Endothelial cell of umbilical vein (primary cell): ENCODE measurements at regions not wholly inside any gene's neighbourhood (a gene's known extent, or its start where the extent isn't known, plus 50 kb on each side); places are given as distances from the start of the nearest gene placed in this dataset.

ENCODE experiments used
- BruUV-seq: library from RNA; stranded (reverse); fragments of 400-500 nt; replicated peaks from 2 replicates; lab custom pipeline; 2021; lab: Mats Ljungman, UMichigan
- CTCF ChIA-PET: fragments of 300-600, 350-600 bp; sonication (Branson Sonifier 250); formaldehyde crosslinking; loops from one replicate; lab custom pipeline; 2021; ENCODE audit warnings: antibody characterized with exemption, inconsistent platforms; lab: Charles Lee
- POLR2A ChIA-PET: fragments of 300-600, 350-600 bp; sonication (Branson Sonifier 250); formaldehyde crosslinking; loops from one replicate; lab custom pipeline; 2021; ENCODE audit warnings: antibody characterized with exemption, inconsistent platforms; lab: Charles Lee
- DNase-seq: peaks from one replicate; pipeline ENCODE4 v3.0.0-alpha.2; 2011; ENCODE audit warnings: low read depth, low spot score
- FAIRE-seq: peaks from 2 replicates; lab custom pipeline; 2011; peaks lifted over from hg19 to GRCh38; lab: Jason Lieb, UNC
- H2AFZ ChIP-seq: 2 replicates; pipeline ENCODE4 v1.6.0; 2012; ENCODE audit warnings: low read depth, low read length, control low read depth, inconsistent platforms
- H3K27ac ChIP-seq: 2 replicates; pipeline ENCODE4 v1.5.1; 2011; ENCODE audit warnings: low read depth, mild to moderate bottlenecking, control low read depth, low read length, moderate library complexity; ENCODE audit not compliant: insufficient read depth
- H3K27me3 ChIP-seq, 2 experiments: 2 replicates each; pipeline versions ENCODE4 v1.6.0 to v1.6.1; 2011; ENCODE audit warnings: low read length in 2 of 2, mixed read lengths in 1 of 2; ENCODE audit not compliant: control insufficient read depth in 2 of 2, insufficient read depth in 2 of 2
- H3K36me3 ChIP-seq, 2 experiments: 2 replicates in 1 of 2; 3 replicates in 1 of 2; pipeline ENCODE4 v1.5.1; 2011; ENCODE audit warnings: low read length in 2 of 2, mild to moderate bottlenecking in 1 of 2, moderate library complexity in 1 of 2; ENCODE audit not compliant: control insufficient read depth in 2 of 2, insufficient read depth in 2 of 2; ENCODE audit errors: extremely low read depth in 1 of 2
- H3K4me1 ChIP-seq: 3 replicates; pipeline ENCODE4 v1.5.1; 2011; ENCODE audit warnings: mild to moderate bottlenecking, low read length; ENCODE audit not compliant: control insufficient read depth, insufficient read depth; ENCODE audit errors: extremely low read depth
- H3K4me2 ChIP-seq: 2 replicates; pipeline ENCODE4 v1.6.1; 2011; ENCODE audit warnings: low read length, control low read depth, mixed read lengths; ENCODE audit not compliant: insufficient read depth
- H3K4me3 ChIP-seq, 3 experiments: fragments of 200-600 bp in 1 of 3; sonication (generic), shearing (Covaris generic) in 1 of 3; replicated peaks in 1 of 3; 2 replicates each; pipeline ENCODE4 v1.5.1; 2011 to 2016; ENCODE audit warnings: control low read depth in 3 of 3, low read length in 3 of 3, mild to moderate bottlenecking in 2 of 3, inconsistent platforms in 1 of 3, low read depth in 1 of 3, moderate library complexity in 1 of 3; ENCODE audit not compliant: insufficient read depth in 1 of 3
- H3K79me2 ChIP-seq: 2 replicates; pipeline ENCODE4 v1.6.0; 2012; ENCODE audit warnings: low read length, inconsistent platforms; ENCODE audit not compliant: control insufficient read depth, insufficient read depth
- H3K9ac ChIP-seq: replicated peaks from 2 replicates; pipeline ENCODE3; 2011; ENCODE audit warnings: low read length, control low read depth; ENCODE audit not compliant: insufficient read depth; ENCODE audit errors: extremely low read depth
- H3K9me1 ChIP-seq: replicated peaks from 3 replicates; pipeline ENCODE4 v1.6.0; 2011; ENCODE audit warnings: mild to moderate bottlenecking, low read length; ENCODE audit not compliant: control insufficient read depth, insufficient read depth; ENCODE audit errors: extremely low read depth
- H3K9me3 ChIP-seq: replicated peaks from 2 replicates; pipeline ENCODE4 v1.5.1; 2012; ENCODE audit warnings: low read length, inconsistent platforms; ENCODE audit not compliant: control insufficient read depth, insufficient read depth
- H4K20me1 ChIP-seq: replicated peaks from 2 replicates; pipeline ENCODE3; 2011; ENCODE audit warnings: mild to moderate bottlenecking, low read length; ENCODE audit not compliant: control insufficient read depth, insufficient read depth; ENCODE audit errors: extremely low read depth
- EZH2 ChIP-seq: IDR thresholded peaks from 2 replicates; pipeline ENCODE4 v1.6.1; 2012; ENCODE audit warnings: borderline replicate concordance, low read depth, mild to moderate bottlenecking, moderate library complexity, low read length, inconsistent platforms; ENCODE audit not compliant: severe bottlenecking
- FOS ChIP-seq: IDR thresholded peaks from 2 replicates; pipeline ENCODE4 v1.6.1; 2011; ENCODE audit warnings: mild to moderate bottlenecking, low read length, moderate library complexity, borderline replicate concordance; ENCODE audit not compliant: insufficient read depth
- GATA2 ChIP-seq: IDR thresholded peaks from 2 replicates; pipeline ENCODE4 v1.7.0; 2011; ENCODE audit warnings: low read depth, mild to moderate bottlenecking, moderate library complexity, mixed read lengths, low read length; ENCODE audit not compliant: insufficient read length, insufficient read depth
- JUN ChIP-seq: IDR thresholded peaks from 2 replicates; pipeline ENCODE4 v1.6.1; 2011; ENCODE audit warnings: borderline replicate concordance, low read depth; ENCODE audit not compliant: insufficient read length, insufficient read depth
- MYC ChIP-seq: IDR thresholded peaks from one replicate; pipeline ENCODE4 v1.6.1; 2011; ENCODE audit warnings: mild to moderate bottlenecking, low read depth, low read length
- POLR2A ChIP-seq: IDR thresholded peaks from 2 replicates; pipeline ENCODE4 v1.6.1; 2012; ENCODE audit warnings: low read depth, mild to moderate bottlenecking, control low read depth, low read length
- POLR2AphosphoS5 ChIP-seq: IDR thresholded peaks from 2 replicates; pipeline ENCODE4 v1.6.1; 2012; ENCODE audit warnings: low read depth, mild to moderate bottlenecking, control low read depth, low read length, moderate library complexity; ENCODE audit not compliant: insufficient read depth
- dilution Hi-C: fragments of 300-500 bp; cut with MboI; formaldehyde crosslinking; loops from one replicate; pipeline ENCODE4 v1.15.0; 2019; ENCODE audit warnings: low sequenced_read_pairs; ENCODE audit not compliant: extremely low pct_ligation_motif_present
- intact Hi-C: fragments of 100-400 bp; cut with micrococcal nuclease; formaldehyde crosslinking; loops from one replicate; pipeline ENCODE4 v1.10.0; 2022
- TF ChIP-seq, protein P1 (sequence below), 2 donors: IDR thresholded peaks; 1 replicate in 1 of 2; 2 replicates in 1 of 2; pipeline ENCODE4 v1.5.1; 2011; ENCODE audit warnings: low read length in 2 of 2, mild to moderate bottlenecking in 2 of 2, moderate library complexity in 2 of 2, control low read depth in 1 of 2, inconsistent platforms in 1 of 2, low read depth in 1 of 2; ENCODE audit not compliant: insufficient read depth in 1 of 2; ENCODE audit errors: extremely low read depth in 1 of 2
- TF ChIP-seq, protein P2 (sequence below): IDR thresholded peaks from 2 replicates; pipeline ENCODE4 v1.6.1; 2011; ENCODE audit not compliant: insufficient read depth, insufficient read length

DNA sequence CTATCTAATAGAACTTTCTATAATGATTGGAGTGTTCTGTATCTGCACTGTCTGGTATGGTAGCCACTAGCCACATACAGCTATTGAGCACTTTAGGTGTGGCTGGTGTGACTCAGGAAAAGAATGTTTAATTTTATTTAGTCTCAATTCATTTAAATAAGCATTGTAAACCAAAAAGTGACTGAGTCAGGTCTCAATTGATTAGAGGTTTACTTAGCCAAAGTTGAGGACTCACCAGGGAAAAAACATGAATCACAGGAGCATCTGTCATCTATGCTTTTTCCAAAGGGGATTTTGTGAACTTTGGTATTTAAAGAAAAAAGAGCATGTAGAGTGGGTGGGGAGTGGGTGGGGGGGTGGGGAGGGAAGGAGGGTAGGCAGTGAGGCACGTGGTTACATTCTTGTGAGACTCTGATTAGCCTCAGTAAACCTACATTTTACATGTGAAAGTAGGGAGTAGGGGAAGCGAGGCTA, 473.1 kb downstream of the ATP23 start:
- Histone ChIP-seq H3K4me3 (no peak overlapping the region), H3K9me1 (no peaks in the 10 kb centered on the region), H3K79me2 (no peaks in the 10 kb centered on the region), H4K20me1 (no peaks in the 10 kb centered on the region), H2AFZ (peak overlapping the region; percentile 11), H3K9ac (no peak overlapping the region), H3K4me2 (no peak overlapping the region), H3K4me1 (peaks cover 15% of the 10 kb centered on the region), H3K36me3 (no peaks in the 10 kb centered on the region), H3K9me3 (no peaks in the 10 kb centered on the region), H3K27ac (peak overlapping the region; percentile 67), H3K27me3 (no peaks in the 10 kb centered on the region)
- BruUV-seq = no TSS peak
- TF ChIP-seq, protein P1, sequence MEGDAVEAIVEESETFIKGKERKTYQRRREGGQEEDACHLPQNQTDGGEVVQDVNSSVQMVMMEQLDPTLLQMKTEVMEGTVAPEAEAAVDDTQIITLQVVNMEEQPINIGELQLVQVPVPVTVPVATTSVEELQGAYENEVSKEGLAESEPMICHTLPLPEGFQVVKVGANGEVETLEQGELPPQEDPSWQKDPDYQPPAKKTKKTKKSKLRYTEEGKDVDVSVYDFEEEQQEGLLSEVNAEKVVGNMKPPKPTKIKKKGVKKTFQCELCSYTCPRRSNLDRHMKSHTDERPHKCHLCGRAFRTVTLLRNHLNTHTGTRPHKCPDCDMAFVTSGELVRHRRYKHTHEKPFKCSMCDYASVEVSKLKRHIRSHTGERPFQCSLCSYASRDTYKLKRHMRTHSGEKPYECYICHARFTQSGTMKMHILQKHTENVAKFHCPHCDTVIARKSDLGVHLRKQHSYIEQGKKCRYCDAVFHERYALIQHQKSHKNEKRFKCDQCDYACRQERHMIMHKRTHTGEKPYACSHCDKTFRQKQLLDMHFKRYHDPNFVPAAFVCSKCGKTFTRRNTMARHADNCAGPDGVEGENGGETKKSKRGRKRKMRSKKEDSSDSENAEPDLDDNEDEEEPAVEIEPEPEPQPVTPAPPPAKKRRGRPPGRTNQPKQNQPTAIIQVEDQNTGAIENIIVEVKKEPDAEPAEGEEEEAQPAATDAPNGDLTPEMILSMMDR (IDR thresholded peaks at IDR 0.05; ENCODE audit: extremely low read depth in 1 of 2, insufficient read depth in 1 of 2, low read depth in 1 of 2, low read length in 2 of 2) = no peak
- TF ChIP-seq GATA2 (no peak), EZH2 (no peak), POLR2AphosphoS5 (no peak), JUN (no peak), MYC (no peak), POLR2A (no peak), FOS (no peak)
- TF ChIP-seq, protein P2, sequence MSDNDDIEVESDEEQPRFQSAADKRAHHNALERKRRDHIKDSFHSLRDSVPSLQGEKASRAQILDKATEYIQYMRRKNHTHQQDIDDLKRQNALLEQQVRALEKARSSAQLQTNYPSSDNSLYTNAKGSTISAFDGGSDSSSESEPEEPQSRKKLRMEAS = no peak
- ChIA-PET CTCF (interaction anchor here (1.0 to 5.8 kb wide), 6 partner anchors 11 to 67 kb away, joined by 3 to 67 read pairs (median 6); no protein-coding TSS in a partner anchor), POLR2A (no interaction called here)
- dilution Hi-C loops = no loop called here
- FAIRE-seq (no peak), DNase-seq (peak; percentile 44)
- intact Hi-C loops = loop anchor here (1.0 to 5.0 kb wide), 2 partner anchors 11 to 663 kb away; no protein-coding TSS in a partner anchor
